HTR-8/SVneo (cell line): ENCODE measurements at regions not wholly inside any gene's neighbourhood (a gene's known extent, or its start where the extent isn't known, plus 50 kb on each side); places are given as distances from the start of the nearest gene placed in this dataset.
"Not testable (repeated sequence)": the region's sequence is repeated elsewhere in the genome, so short reads cannot be mapped to it uniquely, and the experiment has no call there.

Source experiments
- DNase-seq: peaks from one replicate; pipeline ENCODE4 v3.0.0; 2011; ENCODE audit warnings: low spot score, mixed read lengths; ENCODE audit not compliant: insufficient read length
- FAIRE-seq: peaks from 2 replicates; lab custom pipeline; 2011; peaks lifted over from hg19 to GRCh38; lab: Jason Lieb, UNC

GRCh38 chr3:107464037-107464436 is 58.7 kb upstream of the BBX start:
- DNase-seq, result no peak
- FAIRE-seq, result no peak

- no peak for FAIRE-seq
- no peak for DNase-seq
These were observed 57.6 kb upstream of the BBX start for GRCh38 chr3:107465064-107465631.

- FAIRE-seq (peak; percentile 28), DNase-seq (no peak)
These were observed 54.0 kb upstream of the BBX start for GRCh38 chr3:107468782-107469181.

GRCh38 chr3:107470496-107470895 is 52.3 kb upstream of the BBX start:
- not testable (repeated sequence) for FAIRE-seq, DNase-seq
